H1 (cell line): ENCODE measurements at regions not wholly inside any gene's neighbourhood (a gene's known extent, or its start where the extent isn't known, plus 50 kb on each side); places are given as distances from the start of the nearest gene placed in this dataset.

Experiments
- CTCF ChIA-PET: fragments of 300-600 bp; sonication (Branson Sonifier 250); formaldehyde crosslinking; loops from one replicate; lab custom pipeline; 2021; ENCODE audit not compliant: partially characterized antibody; lab: Charles Lee
- POLR2A ChIA-PET: fragments of 300-600 bp; sonication (Branson Sonifier 250); formaldehyde crosslinking; loops from one replicate; lab custom pipeline; 2021; ENCODE audit warnings: inconsistent platforms; ENCODE audit not compliant: partially characterized antibody; lab: Charles Lee
- DNase-seq, 2 experiments: peaks; one replicate each; pipeline versions ENCODE4 v3.0.0 to v3.0.0-alpha.2; 2010 to 2022; ENCODE audit warnings: low spot score in 2 of 2, low read depth in 1 of 2, mixed read lengths in 1 of 2
- FAIRE-seq: peaks from 2 replicates; lab custom pipeline; 2011; peaks lifted over from hg19 to GRCh38; lab: Jason Lieb, UNC
- H2AFZ ChIP-seq: 2 replicates; pipeline ENCODE4 v1.8.1; 2012; ENCODE audit warnings: low read length, inconsistent platforms
- H2AK5ac ChIP-seq: 2 replicates; pipeline ENCODE4 v1.6.1; 2013; ENCODE audit warnings: low read depth, low read length
- H2BK120ac ChIP-seq: replicated peaks from 2 replicates; pipeline ENCODE3; 2013; ENCODE audit warnings: low read depth, low read length, inconsistent platforms
- H2BK12ac ChIP-seq: 2 replicates; pipeline ENCODE4 v1.6.1; 2013; ENCODE audit warnings: low read depth, low read length
- H2BK15ac ChIP-seq: 2 replicates; pipeline ENCODE4 v1.6.1; 2013; ENCODE audit warnings: low read length
- H2BK20ac ChIP-seq: 2 replicates; pipeline ENCODE4 v1.6.1; 2013; ENCODE audit warnings: low read length
- H2BK5ac ChIP-seq: 2 replicates; pipeline ENCODE4 v1.6.1; 2013; ENCODE audit warnings: low read depth, low read length
- H3K14ac ChIP-seq: 2 replicates; pipeline ENCODE4 v1.6.1; 2013; ENCODE audit warnings: inconsistent platforms; ENCODE audit not compliant: insufficient read length
- H3K18ac ChIP-seq: 2 replicates; pipeline ENCODE4 v1.6.1; 2013; ENCODE audit warnings: low read length; ENCODE audit errors: extremely low read depth
- H3K23ac ChIP-seq: 2 replicates; pipeline ENCODE4 v1.6.1; 2013; ENCODE audit warnings: inconsistent platforms; ENCODE audit not compliant: insufficient read length
- H3K23me2 ChIP-seq: 2 replicates; pipeline ENCODE4 v1.6.1; 2013; ENCODE audit warnings: low read depth, low read length
- H3K27ac ChIP-seq: 2 replicates; pipeline ENCODE4 v1.6.1; 2011; ENCODE audit warnings: low read depth, low read length, inconsistent platforms
- H3K27me3 ChIP-seq, 4 experiments: replicated peaks in 1 of 4; 1 replicate in 1 of 4; 2 replicates in 3 of 4; pipeline versions ENCODE4 v1.6.1 to v1.8.1; 2011 to 2013; ENCODE audit warnings: low read length in 3 of 4, mild to moderate bottlenecking in 3 of 4, inconsistent platforms in 2 of 4, mixed read lengths in 2 of 4, moderate library complexity in 1 of 4; ENCODE audit not compliant: control insufficient read depth in 3 of 4, insufficient read depth in 3 of 4; ENCODE audit errors: extremely low read depth in 1 of 4
- H3K36me3 ChIP-seq, 4 experiments: 2 replicates each; pipeline versions ENCODE4 v1.6.1 to v1.8.1; 2011 to 2013; ENCODE audit warnings: mild to moderate bottlenecking in 4 of 4, low read length in 3 of 4, moderate library complexity in 2 of 4, control low read depth in 1 of 4, inconsistent platforms in 1 of 4; ENCODE audit not compliant: insufficient read depth in 4 of 4, control insufficient read depth in 2 of 4
- H3K4ac ChIP-seq: replicated peaks from 2 replicates; pipeline ENCODE3; 2013; ENCODE audit warnings: low read length, low read depth, mixed read lengths, inconsistent platforms; ENCODE audit not compliant: insufficient read length
- H3K4me1 ChIP-seq, 4 experiments: replicated peaks in 1 of 4; 1 replicate in 1 of 4; 2 replicates in 3 of 4; pipeline versions ENCODE4 v1.6.1 to v1.8.1; 2011 to 2013; ENCODE audit warnings: low read length in 3 of 4, inconsistent platforms in 2 of 4, mixed read lengths in 1 of 4; ENCODE audit not compliant: insufficient read depth in 4 of 4, control insufficient read depth in 3 of 4
- H3K4me2 ChIP-seq, 2 experiments: 2 replicates each; pipeline versions ENCODE4 v1.6.1 to v1.8.1; 2011 to 2013; ENCODE audit warnings: low read depth in 2 of 2, low read length in 2 of 2, control low read depth in 1 of 2, inconsistent platforms in 1 of 2, mild to moderate bottlenecking in 1 of 2; ENCODE audit not compliant: insufficient read depth in 1 of 2
- H3K4me3 ChIP-seq, 4 experiments: fragments of 200-600, 300-600 bp in 1 of 4; sonication (generic), shearing (Covaris generic), sonication (Bioruptor Twin) in 1 of 4; 2 replicates each; pipeline versions ENCODE4 v1.5.1 to v1.8.1; 2011 to 2016; ENCODE audit warnings: low read length in 4 of 4, low read depth in 3 of 4, control low read depth in 2 of 4, inconsistent platforms in 2 of 4, mild to moderate bottlenecking in 2 of 4, mixed read lengths in 1 of 4, moderate library complexity in 1 of 4; ENCODE audit not compliant: insufficient read depth in 2 of 4; ENCODE audit errors: extremely low read depth in 1 of 4
- H3K56ac ChIP-seq: replicated peaks from 2 replicates; pipeline ENCODE3; 2013; ENCODE audit warnings: low read depth, mild to moderate bottlenecking, mixed read lengths, low read length, inconsistent platforms; ENCODE audit not compliant: insufficient read length
- H3K79me1 ChIP-seq: 2 replicates; pipeline ENCODE4 v1.6.1; 2013; ENCODE audit warnings: low read depth, low read length, control low read depth
- H3K79me2 ChIP-seq, 2 experiments: 2 replicates each; pipeline versions ENCODE4 v1.6.1 to v1.8.1; 2012 to 2013; ENCODE audit warnings: low read length in 2 of 2, mild to moderate bottlenecking in 2 of 2, inconsistent platforms in 1 of 2; ENCODE audit not compliant: insufficient read depth in 2 of 2, control insufficient read depth in 1 of 2
- H3K9ac ChIP-seq, 4 experiments: replicated peaks in 1 of 4; 1 replicate in 1 of 4; 2 replicates in 3 of 4; pipeline versions ENCODE4 v1.6.1 to v1.8.1; 2011 to 2013; ENCODE audit warnings: low read depth in 3 of 4, low read length in 3 of 4, control low read depth in 2 of 4, mild to moderate bottlenecking in 2 of 4, moderate library complexity in 2 of 4, inconsistent platforms in 1 of 4; ENCODE audit errors: extremely low read depth in 1 of 4
- H3K9me3 ChIP-seq, 2 experiments: 2 replicates each; pipeline versions ENCODE4 v1.6.1 to v1.8.1; 2012 to 2013; ENCODE audit warnings: mild to moderate bottlenecking in 2 of 2, moderate library complexity in 2 of 2, control low read depth in 1 of 2, inconsistent platforms in 1 of 2, low read depth in 1 of 2, low read length in 1 of 2, mixed read lengths in 1 of 2; ENCODE audit not compliant: insufficient read depth in 2 of 2
- H4K20me1 ChIP-seq, 2 experiments: replicated peaks in 1 of 2; 2 replicates each; pipeline versions ENCODE3 to v1.8.1; 2011 to 2013; ENCODE audit warnings: inconsistent platforms in 2 of 2, low read length in 2 of 2, mild to moderate bottlenecking in 1 of 2; ENCODE audit not compliant: insufficient read depth in 2 of 2, control insufficient read depth in 1 of 2
- H4K5ac ChIP-seq: 2 replicates; pipeline ENCODE4 v1.6.1; 2013; ENCODE audit warnings: low read length, low read depth, mixed read lengths, inconsistent platforms; ENCODE audit not compliant: insufficient read length
- H4K8ac ChIP-seq: 2 replicates; pipeline ENCODE4 v1.8.0; 2013; ENCODE audit warnings: mild to moderate bottlenecking, moderate library complexity, low read length, inconsistent platforms; ENCODE audit not compliant: insufficient read depth; ENCODE audit errors: extremely low read depth
- H4K91ac ChIP-seq: replicated peaks from 2 replicates; pipeline ENCODE3; 2013; ENCODE audit warnings: low read length, mixed read lengths, inconsistent platforms; ENCODE audit not compliant: insufficient read length
- CBX5 ChIP-seq: fragments of 300-800, 300-1000 bp; sonication (generic); IDR thresholded peaks from 2 replicates; pipeline ENCODE4 v1.7.1; 2016; ENCODE audit warnings: antibody characterized with exemption, low read length, low read depth
- CREB1 ChIP-seq: IDR thresholded peaks from 2 replicates; pipeline ENCODE4 v1.6.1; 2012; ENCODE audit warnings: inconsistent platforms
- EGR1 ChIP-seq: IDR thresholded peaks from 2 replicates; pipeline ENCODE4 v1.6.1; 2011; ENCODE audit warnings: low read depth, low read length, borderline replicate concordance
- EZH2 ChIP-seq: fragments of 200-600 bp; sonication (generic); IDR thresholded peaks from 2 replicates; pipeline ENCODE4 v1.7.1; 2012; ENCODE audit warnings: low read depth, mild to moderate bottlenecking, moderate library complexity, low read length, inconsistent platforms; ENCODE audit not compliant: severe bottlenecking
- JUN ChIP-seq: IDR thresholded peaks from 2 replicates; pipeline ENCODE4 v1.6.1; 2011; ENCODE audit warnings: low read depth, mild to moderate bottlenecking, improper control_type of control experiment, low read length
- KDM4A ChIP-seq: IDR thresholded peaks from one replicate; pipeline ENCODE4 v1.7.1; 2012; ENCODE audit warnings: low read depth, mild to moderate bottlenecking, moderate library complexity, low read length, inconsistent platforms; ENCODE audit not compliant: severe bottlenecking
- KDM5A ChIP-seq: fragments of 200-600 bp; IDR thresholded peaks from 2 replicates; pipeline ENCODE4 v1.7.1; 2012; ENCODE audit warnings: mild to moderate bottlenecking, low read length, inconsistent platforms, mixed read lengths
- NRF1 ChIP-seq: IDR thresholded peaks from 2 replicates; pipeline ENCODE4 v1.6.1; 2011; ENCODE audit warnings: mild to moderate bottlenecking, low read depth, low read length, improper control_type of control experiment
- PHF8 ChIP-seq: fragments of 200-600 bp; sonication (generic); conservative IDR thresholded peaks from 2 replicates; pipeline ENCODE4 v1.7.1; 2012; ENCODE audit warnings: low read depth, mild to moderate bottlenecking, inconsistent platforms, low read length, moderate library complexity
- POLR2A ChIP-seq, 2 experiments: IDR thresholded peaks; 1 replicate in 1 of 2; 2 replicates in 1 of 2; pipeline ENCODE4 v1.6.1; 2011; ENCODE audit warnings: low read depth in 2 of 2, low read length in 2 of 2, mild to moderate bottlenecking in 2 of 2; ENCODE audit errors: control extremely low read depth in 1 of 2
- RBBP5 ChIP-seq: IDR thresholded peaks from 2 replicates; pipeline ENCODE4 v1.7.1; 2012; ENCODE audit warnings: low read depth, mild to moderate bottlenecking, inconsistent platforms, low read length, moderate library complexity, borderline replicate concordance
- RXRA ChIP-seq: IDR thresholded peaks from 2 replicates; pipeline ENCODE4 v1.6.1; 2011; ENCODE audit warnings: low read depth, mild to moderate bottlenecking, low read length, moderate library complexity; ENCODE audit not compliant: insufficient read depth
- SP2 ChIP-seq: IDR thresholded peaks from 2 replicates; pipeline ENCODE4 v1.6.1; 2012; ENCODE audit warnings: mild to moderate bottlenecking, low read length, inconsistent platforms
- TBP ChIP-seq: IDR thresholded peaks from 2 replicates; pipeline ENCODE4 v1.6.1; 2011; ENCODE audit warnings: low read depth, low read length, improper control_type of control experiment
- TEAD4 ChIP-seq: IDR thresholded peaks from 2 replicates; pipeline ENCODE4 v1.6.1; 2012; ENCODE audit warnings: low read depth, low read length, inconsistent platforms, mixed read lengths
- ZNF274 ChIP-seq: IDR thresholded peaks from 2 replicates; pipeline ENCODE4 v1.7.0; 2012; ENCODE audit warnings: low read length, borderline replicate concordance; ENCODE audit errors: extremely low read depth
- WGBS, 2 experiments: shearing (Covaris generic) in 1 of 2; methylation state at CpG; one replicate each; pipeline versions ENCODE4 v1.1.6 to v1.1.7; 2013 to 2015; ENCODE audit warnings: low lambda C conversion rate in 2 of 2, mixed read lengths in 2 of 2, inconsistent platforms in 1 of 2, low coverage in 1 of 2, missing lambda C conversion rate in 1 of 2; ENCODE audit not compliant: insufficient replicate concordance in 2 of 2, insufficient coverage in 1 of 2, insufficient read length in 1 of 2; ENCODE audit errors: extremely low coverage in 1 of 2, missing lambda C conversion rate in 1 of 2; 5-methylcytosine and 5-hydroxymethylcytosine counted together
- TF ChIP-seq, protein P1 (sequence below): IDR thresholded peaks from 2 replicates; pipeline ENCODE4 v1.6.1; 2012; ENCODE audit warnings: inconsistent platforms

DNA sequence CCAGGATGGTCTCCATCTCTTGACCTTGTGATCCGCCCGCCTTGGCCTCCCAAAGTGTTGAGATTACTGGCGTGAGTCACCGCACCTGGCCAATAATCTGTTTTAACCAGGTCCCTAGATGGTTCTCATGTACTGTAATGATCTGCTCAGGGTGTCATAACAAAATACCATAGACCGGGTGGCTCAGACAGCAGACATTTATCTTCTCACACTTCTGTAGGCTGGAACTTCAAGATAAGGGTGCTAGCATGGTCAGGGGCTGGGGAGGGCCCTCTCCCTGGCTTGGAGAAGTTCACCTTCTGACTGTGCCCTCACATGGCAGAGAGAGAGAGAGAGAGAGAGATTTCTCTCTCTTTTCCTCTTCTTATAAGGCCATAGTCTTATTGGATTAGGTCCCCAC is 279.4 kb upstream of the LYZL1 start:
- Histone ChIP-seq H3K27me3 (no peaks in the 10 kb centered on the region), H3K14ac (no peak overlapping the region), H3K79me1 (no peaks in the 10 kb centered on the region), H3K56ac (no peak overlapping the region), H3K4me2 (no peak overlapping the region), H4K5ac (no peak overlapping the region), H2AFZ (no peak overlapping the region), H4K91ac (no peak overlapping the region), H2BK120ac (no peak overlapping the region), H3K9ac (no peak overlapping the region), H3K18ac (no peak overlapping the region), H3K79me2 (no peaks in the 10 kb centered on the region), H3K4me3 (no peak overlapping the region), H2BK20ac (no peak overlapping the region), H3K36me3 (no peaks in the 10 kb centered on the region), H3K23ac (no peak overlapping the region), H2AK5ac (no peak overlapping the region), H4K8ac (no peak overlapping the region), H3K23me2 (no peaks in the 10 kb centered on the region), H2BK15ac (no peak overlapping the region), H3K9me3 (no peaks in the 10 kb centered on the region; a peak in 1 of 4 replicates), H2BK12ac (no peak overlapping the region), H3K4ac (no peak overlapping the region), H4K20me1 (no peaks in the 10 kb centered on the region), H3K4me1 (no peaks in the 10 kb centered on the region), H3K27ac (no peak overlapping the region), H2BK5ac (no peak overlapping the region)
- DNase-seq (no peak), FAIRE-seq (no peak)
- POLR2A ChIA-PET = no interaction called here
- WGBS, 2 experiments = 87% methylated on average over 5 of the region's 5 CpGs; no CpG with 5 or more reads in 1 of the 2 experiments
- CTCF ChIA-PET = interaction anchor here (1.1 to 1.7 kb wide), 2 partner anchors 16 to 61 kb away, joined by 4 read pairs; no protein-coding TSS in a partner anchor
- TF ChIP-seq RXRA = no peak
- no peak for TF ChIP-seq JUN
- TF ChIP-seq TBP = no peak
- TF ChIP-seq EGR1 = no peak
- no peak for TF ChIP-seq EZH2
- TF ChIP-seq POLR2A (IDR thresholded peaks at IDR 0.05; ENCODE audit: control extremely low read depth in 1 of 2, low read depth in 2 of 2, low read length in 2 of 2) = no peak
- TF ChIP-seq TEAD4 = no peak
- no peak for TF ChIP-seq CREB1
- TF ChIP-seq RBBP5 = no peak
- no peak for TF ChIP-seq CBX5
- TF ChIP-seq SP2 = no peak
- no peak for TF ChIP-seq KDM4A
- no peak for TF ChIP-seq NRF1
- no peak for TF ChIP-seq ZNF274
- no peak for TF ChIP-seq PHF8
- no peak for TF ChIP-seq KDM5A
- TF ChIP-seq, protein P1, sequence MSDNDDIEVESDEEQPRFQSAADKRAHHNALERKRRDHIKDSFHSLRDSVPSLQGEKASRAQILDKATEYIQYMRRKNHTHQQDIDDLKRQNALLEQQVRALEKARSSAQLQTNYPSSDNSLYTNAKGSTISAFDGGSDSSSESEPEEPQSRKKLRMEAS = no peak
